ENCODE measurements at regions not wholly inside any gene's neighbourhood (a gene's known extent, or its start where the extent isn't known, plus 50 kb on each side); places are given as distances from the start of the nearest gene placed in this dataset.
A peak's percentile ranks its signal among the peaks of the same experiment; 100 is the strongest.

DNA sequence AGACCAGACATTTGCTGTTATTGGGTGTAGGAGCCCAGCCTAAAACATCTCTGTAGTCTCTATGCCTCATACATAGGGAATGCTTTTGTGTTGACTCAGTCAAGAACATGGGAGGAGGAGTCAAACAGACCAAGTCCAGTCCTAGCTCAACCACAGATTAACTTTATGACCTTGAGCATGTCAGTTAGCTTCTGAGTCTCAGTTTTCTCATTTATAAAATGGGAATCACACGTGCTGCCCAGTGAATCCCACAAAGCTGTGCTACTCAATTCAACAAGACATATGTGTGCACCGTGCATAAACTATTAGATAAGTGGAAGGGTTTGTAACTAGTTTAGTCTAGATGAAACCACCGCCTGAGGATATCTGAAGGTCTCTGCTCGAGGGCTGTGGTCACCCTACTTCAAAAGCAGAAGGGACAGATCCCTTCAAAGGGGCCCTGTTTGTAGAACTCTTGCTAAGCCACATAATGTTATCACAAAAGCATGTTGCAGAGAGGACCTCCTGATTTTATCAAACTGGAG, 109.5 kb upstream of the NFIA start:
- Histone ChIP-seq H3K4me3 (no peak overlapping the region), H3K36me3 (no peaks in the 10 kb centered on the region), H3K9me3 (no peaks in the 10 kb centered on the region), H3K4me1 (peaks cover 15% of the 10 kb centered on the region), H3K27me3 (no peaks in the 10 kb centered on the region), H3K27ac (no peak overlapping the region)
- 78% methylated on average over 4 of the region's 4 CpGs for WGBS
- DNase-seq (ENCODE audit: low spot score in 2 of 2) = no peak
- TF ChIP-seq, protein P1, sequence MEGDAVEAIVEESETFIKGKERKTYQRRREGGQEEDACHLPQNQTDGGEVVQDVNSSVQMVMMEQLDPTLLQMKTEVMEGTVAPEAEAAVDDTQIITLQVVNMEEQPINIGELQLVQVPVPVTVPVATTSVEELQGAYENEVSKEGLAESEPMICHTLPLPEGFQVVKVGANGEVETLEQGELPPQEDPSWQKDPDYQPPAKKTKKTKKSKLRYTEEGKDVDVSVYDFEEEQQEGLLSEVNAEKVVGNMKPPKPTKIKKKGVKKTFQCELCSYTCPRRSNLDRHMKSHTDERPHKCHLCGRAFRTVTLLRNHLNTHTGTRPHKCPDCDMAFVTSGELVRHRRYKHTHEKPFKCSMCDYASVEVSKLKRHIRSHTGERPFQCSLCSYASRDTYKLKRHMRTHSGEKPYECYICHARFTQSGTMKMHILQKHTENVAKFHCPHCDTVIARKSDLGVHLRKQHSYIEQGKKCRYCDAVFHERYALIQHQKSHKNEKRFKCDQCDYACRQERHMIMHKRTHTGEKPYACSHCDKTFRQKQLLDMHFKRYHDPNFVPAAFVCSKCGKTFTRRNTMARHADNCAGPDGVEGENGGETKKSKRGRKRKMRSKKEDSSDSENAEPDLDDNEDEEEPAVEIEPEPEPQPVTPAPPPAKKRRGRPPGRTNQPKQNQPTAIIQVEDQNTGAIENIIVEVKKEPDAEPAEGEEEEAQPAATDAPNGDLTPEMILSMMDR (IDR thresholded peaks at IDR 0.05) = no peak
- TF ChIP-seq POLR2A (IDR thresholded peaks at IDR 0.05) = no peak
- TF ChIP-seq POLR2AphosphoS5 (IDR thresholded peaks at IDR 0.05) = no peak
- TF ChIP-seq EP300 (IDR thresholded peaks at IDR 0.05) = no peak

DNA sequence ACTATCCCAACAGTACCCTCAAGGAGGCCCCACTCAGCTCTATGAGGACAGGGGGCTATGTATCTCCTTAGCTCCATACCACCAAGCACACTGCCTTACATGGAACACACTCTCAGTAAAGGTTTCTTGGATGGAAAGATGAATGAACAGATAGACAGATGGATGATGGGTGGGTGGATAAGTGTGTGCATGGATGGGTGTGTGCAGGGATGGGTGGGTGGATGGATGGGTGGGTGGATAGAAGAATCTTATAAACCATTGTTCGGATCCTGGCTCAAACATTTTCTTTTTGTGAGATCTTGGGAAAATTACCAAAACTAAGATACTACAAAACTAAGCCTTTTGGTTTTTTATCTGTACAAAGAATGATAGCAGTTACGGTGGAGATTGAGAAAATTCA, 111.0 kb upstream of the NFIA start:
- Histone ChIP-seq H3K4me1 (peaks cover 15% of the 10 kb centered on the region), H3K9me3 (no peaks in the 10 kb centered on the region), H3K4me3 (no peak overlapping the region), H3K36me3 (no peaks in the 10 kb centered on the region), H3K27me3 (no peaks in the 10 kb centered on the region), H3K27ac (no peak overlapping the region)
- WGBS = 83% methylated on average over 2 of the region's 2 CpGs
- no peak for TF ChIP-seq EP300 (IDR thresholded peaks at IDR 0.05)
- TF ChIP-seq, protein P1 (IDR thresholded peaks at IDR 0.05) = no peak
- no peak for TF ChIP-seq POLR2AphosphoS5 (IDR thresholded peaks at IDR 0.05)
- TF ChIP-seq POLR2A (IDR thresholded peaks at IDR 0.05) = no peak
- no peak for DNase-seq (ENCODE audit: low spot score in 2 of 2)

DNA sequence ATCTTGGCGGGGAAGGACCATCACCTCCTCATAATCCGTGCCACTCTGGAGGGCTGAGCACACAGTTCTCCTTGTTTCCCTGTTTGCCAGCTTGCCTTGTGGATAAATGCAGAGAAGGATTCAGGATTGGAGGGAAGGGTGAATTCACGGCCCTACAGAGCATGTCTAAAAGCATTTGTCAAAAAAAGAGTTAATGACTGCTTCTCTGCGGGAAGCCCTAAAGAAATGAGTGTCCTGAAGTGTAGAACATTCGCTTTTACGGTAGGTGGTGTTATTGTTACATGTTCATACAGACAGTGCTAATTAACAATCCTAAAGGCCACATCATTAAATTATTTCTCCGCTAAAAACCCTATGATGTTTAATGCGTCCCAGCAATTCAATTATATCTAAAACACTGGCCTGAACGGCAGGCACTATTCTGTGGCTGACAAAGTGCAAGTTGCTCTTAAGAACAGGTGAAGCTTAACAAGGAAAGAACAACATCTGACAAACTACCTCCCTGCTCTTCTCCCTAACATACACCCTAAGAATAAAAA, 112.3 kb upstream of the NFIA start:
- Histone ChIP-seq H3K36me3 (no peaks in the 10 kb centered on the region), H3K27ac (no peak overlapping the region), H3K27me3 (no peaks in the 10 kb centered on the region), H3K4me3 (no peak overlapping the region), H3K9me3 (peaks cover 6% of the 10 kb centered on the region), H3K4me1 (peaks cover 15% of the 10 kb centered on the region)
- TF ChIP-seq, protein P1 (IDR thresholded peaks at IDR 0.05) = peak; percentile 22 to 26
- no peak for TF ChIP-seq POLR2A (IDR thresholded peaks at IDR 0.05)
- no peak for TF ChIP-seq EP300 (IDR thresholded peaks at IDR 0.05)
- peak in 1 of 2 donors; percentile 20 for DNase-seq (ENCODE audit: low spot score in 2 of 2)
- WGBS = 22% methylated on average over 9 of the region's 9 CpGs

DNA sequence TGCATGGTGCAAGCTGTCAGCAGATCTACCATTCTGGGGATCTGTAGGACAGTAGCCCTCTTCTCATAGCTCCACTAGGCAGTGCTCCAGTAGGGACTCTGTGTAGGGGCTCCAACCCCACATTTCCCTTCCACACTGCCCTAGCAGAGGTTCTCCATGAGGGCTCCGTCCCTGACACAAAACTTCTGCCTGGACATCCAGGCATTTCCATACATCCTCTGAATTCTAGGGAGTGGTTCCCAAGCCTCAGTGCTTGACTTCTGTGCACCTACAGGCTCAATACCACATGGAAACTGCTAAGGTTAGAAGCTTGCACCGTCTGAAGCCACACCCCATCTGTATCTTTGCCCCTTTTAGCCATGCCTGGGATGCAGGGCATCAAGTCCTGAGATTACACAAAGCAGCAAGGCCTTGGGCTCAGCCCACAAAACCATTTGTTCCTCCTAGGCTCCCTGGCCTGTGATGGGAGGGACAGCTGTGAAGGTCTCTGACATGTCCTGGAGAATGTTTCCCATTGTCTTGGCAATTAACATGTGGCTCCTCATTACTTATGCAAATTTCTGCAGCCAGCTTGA, 117.0 kb upstream of the NFIA start:
- Histone ChIP-seq H3K9me3 (peaks cover 8% of the 10 kb centered on the region), H3K4me3 (no peak overlapping the region), H3K27ac (no peak overlapping the region), H3K27me3 (no peaks in the 10 kb centered on the region), H3K4me1 (peaks cover 7% of the 10 kb centered on the region), H3K36me3 (no peaks in the 10 kb centered on the region)
- no peak for DNase-seq (ENCODE audit: low spot score in 2 of 2)
- WGBS = 78% methylated on average over 2 of the region's 2 CpGs
- TF ChIP-seq, protein P1 (IDR thresholded peaks at IDR 0.05) = no peak
- TF ChIP-seq POLR2AphosphoS5 (IDR thresholded peaks at IDR 0.05) (no peak), POLR2A (IDR thresholded peaks at IDR 0.05) (no peak), EP300 (IDR thresholded peaks at IDR 0.05) (no peak)

DNA sequence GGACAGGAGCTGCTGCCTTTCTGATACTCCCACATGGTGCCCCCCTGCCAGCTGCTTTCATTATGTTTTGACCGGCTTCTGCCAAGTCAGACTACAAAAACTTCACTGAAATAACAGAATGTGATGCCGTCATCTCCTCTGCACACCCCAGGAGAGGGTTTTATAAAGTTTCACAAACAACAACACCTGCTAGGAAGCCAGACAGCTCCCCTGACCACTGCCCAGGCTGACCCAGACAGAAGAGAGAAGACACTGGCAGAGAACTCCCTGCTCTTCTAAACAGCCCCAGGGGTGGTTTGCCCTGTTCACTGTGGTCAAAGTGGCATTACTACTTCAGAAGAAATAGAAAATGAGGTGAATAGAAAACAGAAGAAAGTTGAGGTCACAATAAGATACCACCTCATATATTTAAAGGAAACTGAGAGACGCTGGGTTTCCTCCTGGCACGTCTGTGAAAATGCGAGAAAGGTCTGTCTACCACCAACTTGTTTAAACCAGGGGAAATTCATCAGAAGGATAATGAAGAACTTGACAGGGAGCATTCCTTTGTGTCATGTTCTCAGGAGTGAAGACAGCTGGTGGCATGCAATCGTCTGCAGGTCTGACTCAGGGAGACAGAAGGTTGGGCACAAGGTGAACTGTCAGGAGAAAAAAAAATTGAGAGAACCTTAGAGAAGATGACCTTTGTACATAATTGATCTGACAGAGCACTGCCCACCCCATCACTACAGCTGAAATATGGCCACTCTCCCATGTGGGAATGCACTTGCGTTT, 119.0 kb upstream of the NFIA start:
- Histone ChIP-seq H3K27ac (no peak overlapping the region), H3K9me3 (peaks cover 8% of the 10 kb centered on the region), H3K36me3 (no peaks in the 10 kb centered on the region), H3K27me3 (no peaks in the 10 kb centered on the region), H3K4me3 (no peak overlapping the region), H3K4me1 (no peaks in the 10 kb centered on the region)
- no peak for DNase-seq (ENCODE audit: low spot score in 2 of 2)
- TF ChIP-seq POLR2AphosphoS5 (IDR thresholded peaks at IDR 0.05) (no peak), EP300 (IDR thresholded peaks at IDR 0.05) (no peak), POLR2A (IDR thresholded peaks at IDR 0.05) (no peak)
- TF ChIP-seq, protein P1 (IDR thresholded peaks at IDR 0.05) = no peak
- 77% methylated on average over 7 of the region's 7 CpGs for WGBS

All from suprapubic skin (tissue), 4 donors.